NCI-H1105 treated with DMSO at 0.1 percent for 48 hours (cell line): ENCODE measurements at regions not wholly inside any gene's neighbourhood (a gene's known extent, or its start where the extent isn't known, plus 50 kb on each side); places are given as distances from the start of the nearest gene placed in this dataset.

Experiments
- DNase-seq: peaks from one replicate; lab custom pipeline; 2025; lab: John Stamatoyannopoulos, UW

DNA sequence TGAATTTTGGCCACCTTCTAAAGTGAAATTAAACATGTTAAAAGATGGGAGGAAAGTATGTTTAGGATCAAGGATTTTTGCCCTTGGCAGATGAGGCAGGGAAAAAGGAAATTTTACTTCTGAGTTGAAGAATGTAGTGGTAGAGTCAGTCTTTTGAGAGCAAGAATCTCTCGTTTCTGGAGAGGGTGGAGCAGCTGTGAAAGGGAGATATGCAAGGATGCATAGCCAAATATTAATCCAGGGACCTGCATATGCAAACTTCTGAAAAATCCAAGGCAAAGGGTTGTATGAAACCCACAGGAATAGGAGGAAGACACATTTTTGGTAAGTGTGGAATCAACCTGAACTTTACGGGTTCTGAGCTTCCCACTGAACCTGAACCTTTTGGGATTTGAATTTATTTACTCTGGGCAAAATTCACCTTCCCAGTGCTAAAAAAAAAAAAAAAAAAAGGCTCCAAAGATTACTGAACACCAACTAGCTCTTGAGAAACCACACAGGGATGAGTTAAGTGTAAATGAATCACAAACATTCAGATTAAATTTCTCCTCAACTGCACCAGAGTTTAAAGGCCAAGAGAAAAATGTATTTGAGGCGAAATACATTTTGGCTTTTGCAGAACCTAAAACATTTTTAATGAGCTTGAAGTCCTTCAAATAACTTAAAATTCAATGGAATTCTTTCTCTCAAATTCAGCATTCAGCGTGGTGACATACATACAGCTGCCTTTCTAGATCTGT, 187.1 kb upstream of the CDKN3 start:
- DNase-seq, result no peak

DNA sequence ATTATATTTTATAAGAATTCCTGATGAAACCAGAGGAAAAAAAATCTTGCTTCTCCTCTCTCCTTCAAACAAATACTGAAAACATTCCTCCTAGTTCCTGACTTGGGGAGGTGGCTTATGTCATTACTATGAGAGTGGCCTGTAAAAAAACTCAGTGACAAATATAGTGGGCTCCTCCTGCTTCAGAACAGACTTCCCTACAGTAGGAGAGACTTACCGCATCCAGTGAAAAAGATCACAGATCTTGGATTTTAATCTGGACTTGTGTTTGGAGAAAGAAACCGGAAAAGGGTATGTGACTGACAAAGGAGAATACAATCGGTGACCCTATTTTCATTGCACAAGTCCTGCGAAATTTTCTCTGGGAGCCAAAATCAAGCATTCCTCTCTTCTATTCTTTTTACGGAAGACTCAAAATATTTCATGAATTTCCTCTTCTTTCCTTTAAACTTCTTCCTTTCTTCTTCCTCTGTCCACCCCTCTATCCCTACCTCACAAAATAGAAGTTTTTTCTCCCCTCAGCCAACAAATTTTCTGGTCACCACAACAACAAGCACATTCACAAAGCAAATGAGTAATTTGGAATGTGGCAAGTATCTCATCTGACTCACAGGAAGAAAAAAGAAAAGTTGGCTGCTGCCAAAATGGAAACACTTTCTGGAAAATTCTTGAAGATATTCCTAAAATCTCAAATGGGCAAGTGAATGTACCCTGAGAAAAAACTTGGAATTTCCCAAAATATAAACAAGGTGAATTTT, 185.1 kb upstream of the CDKN3 start:
- DNase-seq, result no peak

DNA sequence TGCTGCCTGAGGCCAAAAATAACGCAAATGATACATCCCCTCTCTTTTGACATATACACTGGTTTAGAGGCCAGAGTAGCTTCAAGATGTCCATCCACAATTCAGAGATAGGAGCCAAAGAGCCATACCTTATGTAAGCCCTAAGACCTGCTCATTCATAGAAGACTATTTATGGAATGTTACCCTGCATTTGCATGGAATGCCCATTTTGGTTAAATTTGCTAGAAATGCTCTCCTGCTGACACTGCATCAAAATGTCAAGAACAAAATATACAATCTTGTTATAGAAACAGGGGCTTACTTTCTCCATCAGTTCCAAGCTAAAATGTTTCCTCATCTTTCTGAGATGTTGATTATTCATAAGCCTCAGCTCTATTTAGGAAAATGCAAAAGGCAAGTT, 183.3 kb upstream of the CDKN3 start:
- no peak for DNase-seq

DNA sequence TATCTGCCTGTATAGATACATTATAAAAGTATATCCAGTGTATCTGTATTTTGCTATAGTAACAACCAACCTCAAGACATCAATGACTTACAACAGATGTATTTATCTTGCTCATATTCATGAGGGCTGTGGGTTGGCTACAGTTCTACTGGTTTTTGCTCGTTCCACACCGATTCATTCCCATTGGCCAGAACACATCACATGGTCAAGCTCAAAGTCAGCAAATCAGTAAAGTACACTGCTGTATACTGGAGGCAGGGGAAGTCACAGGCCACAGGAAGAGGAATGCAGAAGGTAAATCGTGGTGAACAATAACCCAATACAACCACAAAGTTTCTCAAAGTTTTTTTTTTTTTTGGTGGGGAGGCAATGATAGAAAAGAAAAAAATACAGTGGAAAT, 180.0 kb upstream of the CDKN3 start:
- DNase-seq, result no peak

DNA sequence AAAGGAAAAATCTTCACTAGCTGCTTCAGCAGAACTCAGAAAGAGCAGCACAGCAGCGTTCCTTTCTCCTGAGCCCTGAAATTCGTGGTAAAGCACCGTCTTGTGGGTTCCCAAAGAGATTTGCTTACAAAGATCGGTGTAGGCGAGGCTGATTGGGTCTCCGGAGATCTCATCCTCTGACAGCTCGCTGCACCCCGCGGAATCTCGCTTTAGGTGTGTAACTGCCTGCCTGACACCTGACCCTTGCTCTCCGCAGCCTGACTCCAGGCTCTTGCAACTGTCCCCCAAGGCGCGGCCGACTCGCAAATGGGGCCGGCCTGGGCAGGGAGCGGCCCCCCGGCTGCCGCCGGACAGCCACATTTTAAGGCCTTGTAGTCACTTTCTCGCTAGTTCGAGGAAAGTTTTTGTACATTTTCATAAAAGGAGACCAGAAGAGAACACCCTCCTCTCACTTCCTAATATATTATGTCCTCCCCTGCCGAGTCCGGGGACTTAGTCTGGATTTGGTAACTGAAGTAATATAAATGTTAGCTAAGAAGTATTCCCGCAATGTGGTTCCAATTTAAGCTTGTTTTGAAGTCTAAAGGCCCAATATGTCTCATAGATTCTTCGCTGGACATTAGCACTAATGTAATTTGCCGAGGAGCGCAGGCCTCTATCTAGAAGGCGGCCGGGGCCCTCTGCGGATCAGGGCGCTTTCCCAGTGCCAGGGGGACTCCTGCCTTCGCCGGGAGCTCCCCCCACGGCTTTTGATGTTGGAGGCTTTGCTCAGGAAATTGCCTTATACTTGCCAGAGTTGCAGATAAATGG, 177.3 kb upstream of the CDKN3 start:
- DNase-seq, result no peak

DNA sequence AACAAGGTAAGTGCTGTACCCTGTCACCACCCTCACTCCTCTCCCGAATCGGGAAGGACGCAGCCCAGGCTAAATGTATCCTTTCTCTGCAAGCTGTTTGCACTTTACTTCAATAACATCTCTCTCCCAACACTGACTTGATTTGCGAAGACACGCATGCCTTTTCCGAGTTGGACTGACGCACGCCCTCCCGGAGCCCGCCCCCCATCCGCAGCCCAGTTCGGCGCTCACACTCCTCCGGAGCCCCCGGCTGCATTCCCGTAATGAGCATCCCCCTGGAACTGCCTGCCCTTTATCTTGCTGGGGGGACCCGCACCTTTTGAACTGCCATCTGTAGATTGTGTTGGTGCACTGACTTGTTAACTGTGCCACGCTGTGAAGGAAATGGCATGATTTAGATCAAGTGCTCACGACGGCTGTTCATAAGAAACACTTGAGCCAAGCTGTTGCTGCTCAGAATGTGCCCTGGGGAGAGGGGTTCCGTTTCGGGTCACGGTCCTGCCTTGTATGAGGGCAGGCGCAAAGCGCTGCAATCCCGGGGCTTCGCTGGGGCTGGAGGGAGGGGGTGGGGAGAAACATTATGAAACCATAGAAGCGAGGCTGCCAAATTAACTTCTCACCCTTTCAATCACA, 176.6 kb upstream of the CDKN3 start:
- no peak for DNase-seq

DNA sequence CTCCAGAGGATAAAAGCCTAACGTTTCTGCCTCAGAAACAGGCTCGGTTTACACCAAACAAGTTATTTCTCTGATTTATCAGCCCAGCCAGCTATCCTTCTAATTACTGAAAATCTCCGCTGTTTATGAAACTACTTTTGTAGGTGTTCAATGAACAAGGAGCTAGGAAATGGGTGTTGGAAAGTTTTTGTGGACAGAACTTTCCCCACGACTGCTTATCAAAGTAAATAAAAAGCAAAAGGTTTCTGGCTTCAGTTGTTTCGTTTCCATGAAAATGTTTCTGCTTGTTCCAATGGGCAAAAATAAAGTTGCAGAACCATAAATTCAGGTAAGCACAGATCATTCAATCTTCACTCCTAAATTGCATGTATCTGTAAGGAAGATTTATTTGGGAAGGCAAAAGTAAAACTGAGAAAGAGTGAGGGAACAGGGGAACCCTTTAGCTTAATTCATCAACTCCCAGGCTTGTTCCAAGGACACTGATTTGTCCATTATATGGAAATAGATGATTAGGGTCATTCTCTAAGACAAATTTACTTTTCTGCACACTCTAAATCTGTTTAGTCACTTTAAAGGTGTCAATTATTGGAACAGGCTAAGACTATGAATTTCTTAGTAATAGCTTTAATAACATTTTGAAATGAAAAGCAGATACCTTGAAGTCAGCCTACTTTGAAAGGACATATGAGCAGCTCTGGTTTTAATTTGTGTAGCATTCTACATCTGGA, 175.9 kb upstream of the CDKN3 start:
- DNase-seq, result no peak

DNA sequence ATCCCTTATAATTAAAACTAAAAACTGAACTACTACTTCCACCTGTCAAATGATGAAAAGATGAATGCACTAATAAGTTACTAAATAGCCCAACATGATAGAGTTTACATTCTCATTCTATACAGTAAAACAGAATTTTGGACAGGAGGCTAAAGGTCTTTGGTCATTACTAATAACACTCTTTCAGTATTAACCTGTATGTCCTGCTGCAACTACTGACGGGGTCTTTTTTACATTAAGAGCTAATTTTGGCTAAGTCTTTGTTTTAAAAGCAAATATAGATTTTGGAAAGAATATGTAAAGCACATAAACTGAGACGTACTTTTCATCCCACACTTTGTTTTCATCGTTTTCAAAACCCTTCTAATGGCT, 175.4 kb upstream of the CDKN3 start:
- no peak for DNase-seq

DNA sequence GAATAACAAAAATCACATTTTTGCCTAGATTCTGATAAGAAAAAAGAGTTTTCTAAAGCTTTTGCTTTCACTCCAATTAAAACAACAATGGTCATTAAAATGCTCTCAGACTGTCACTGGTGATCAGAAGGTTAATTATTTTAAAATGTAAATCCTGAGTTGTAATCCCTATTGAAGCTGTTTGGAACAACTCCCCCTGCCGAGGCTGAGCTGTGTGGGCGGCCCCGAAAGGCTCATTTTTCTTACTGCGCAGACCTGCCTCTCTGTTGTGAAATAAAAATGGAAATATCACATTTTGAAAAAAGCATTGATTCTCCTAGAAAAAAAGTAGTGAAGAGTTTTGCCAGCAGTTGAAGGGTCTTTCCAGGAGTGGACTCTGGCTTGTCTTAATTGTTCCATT, 174.8 kb upstream of the CDKN3 start:
- no peak for DNase-seq

DNA sequence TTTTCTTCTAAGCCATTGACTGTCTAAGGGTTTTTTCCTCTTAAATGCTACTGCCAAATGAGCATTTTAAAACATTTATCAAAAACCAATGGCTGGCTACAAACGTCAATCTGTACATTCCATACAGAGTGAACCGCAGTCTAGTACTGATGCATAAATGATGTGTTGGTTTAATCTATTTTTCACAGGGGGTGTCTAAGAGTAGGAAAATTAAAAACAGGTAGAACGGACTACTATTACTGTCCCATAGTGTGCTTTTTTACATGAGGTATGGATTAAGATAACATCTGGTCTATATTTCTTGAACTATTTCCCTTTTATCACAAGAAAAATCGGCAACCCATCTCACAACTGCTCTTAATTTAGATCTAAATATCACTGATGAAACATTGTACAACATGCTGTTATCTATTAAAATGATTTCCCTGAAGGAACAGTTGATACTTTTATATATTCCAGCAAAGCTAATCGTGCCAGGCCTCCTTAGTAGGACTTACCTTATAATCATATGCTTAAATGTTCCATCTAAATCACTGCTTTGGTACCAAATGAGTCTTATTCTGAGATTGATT, 172.9 kb upstream of the CDKN3 start:
- no peak for DNase-seq

DNA sequence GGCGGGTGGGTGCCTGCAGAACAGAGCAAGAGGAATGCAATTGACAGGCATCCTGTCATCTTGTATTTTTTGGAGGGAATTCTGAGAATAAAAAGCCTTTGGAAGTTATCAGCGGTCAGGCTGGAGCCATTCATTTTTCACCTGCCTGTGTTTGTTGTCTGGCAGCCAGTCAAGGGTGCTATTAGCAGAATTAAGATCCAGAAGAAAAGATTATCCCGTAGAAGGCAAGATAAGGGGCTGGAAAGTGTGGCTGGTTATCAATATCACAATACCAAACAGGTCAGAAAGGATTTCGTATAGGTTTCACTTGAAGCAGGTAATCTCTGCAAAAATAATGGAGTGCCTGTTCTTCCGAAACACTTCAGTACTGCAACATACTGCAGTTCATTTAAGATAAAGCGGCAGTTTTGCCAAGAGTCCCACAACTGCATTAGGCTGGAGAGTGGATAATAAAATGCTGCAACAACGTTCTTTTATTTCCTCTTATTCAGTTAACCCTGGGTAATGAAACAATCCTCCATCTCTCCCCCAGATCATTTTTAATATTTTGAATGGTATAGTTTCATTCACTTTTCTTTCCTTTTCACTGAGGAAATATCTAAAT, 171.2 kb upstream of the CDKN3 start:
- DNase-seq, result peak; percentile 98

DNA sequence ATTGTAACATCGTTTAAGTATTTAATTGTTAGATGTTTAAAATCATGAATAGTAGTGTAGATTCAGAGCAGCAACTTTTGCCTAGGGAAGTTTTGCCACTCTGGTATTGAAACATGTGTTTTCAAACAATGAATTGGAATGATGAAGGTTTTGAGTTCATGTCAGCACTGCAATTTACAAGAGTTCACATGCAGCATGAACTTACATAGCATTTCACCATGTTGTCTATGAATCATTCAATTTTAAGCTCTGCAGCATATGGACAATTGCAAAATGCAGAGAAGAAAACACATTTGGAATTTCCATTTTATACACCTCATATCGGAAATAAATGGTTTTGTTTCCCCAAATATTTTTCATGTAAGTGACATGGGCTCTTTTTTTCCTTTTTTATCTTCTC, 170.7 kb upstream of the CDKN3 start:
- DNase-seq, result no peak

DNA sequence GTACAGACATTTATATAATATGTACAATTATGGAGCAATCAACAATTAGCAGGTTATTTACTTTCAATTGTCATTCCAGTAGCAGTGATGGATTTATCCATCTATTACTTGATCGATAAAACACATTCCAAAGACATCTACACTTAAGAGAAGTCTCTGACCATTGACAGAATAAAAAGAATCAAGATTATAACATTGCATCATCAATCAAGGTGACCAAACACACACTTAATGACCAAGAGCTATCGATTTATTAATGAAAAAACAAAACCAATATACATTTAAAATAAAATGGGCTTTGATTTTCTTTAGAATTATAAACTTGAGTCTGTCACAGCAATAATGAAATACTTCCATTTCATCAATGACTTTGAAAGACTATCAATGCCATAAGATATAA, 170.2 kb upstream of the CDKN3 start:
- no peak for DNase-seq

DNA sequence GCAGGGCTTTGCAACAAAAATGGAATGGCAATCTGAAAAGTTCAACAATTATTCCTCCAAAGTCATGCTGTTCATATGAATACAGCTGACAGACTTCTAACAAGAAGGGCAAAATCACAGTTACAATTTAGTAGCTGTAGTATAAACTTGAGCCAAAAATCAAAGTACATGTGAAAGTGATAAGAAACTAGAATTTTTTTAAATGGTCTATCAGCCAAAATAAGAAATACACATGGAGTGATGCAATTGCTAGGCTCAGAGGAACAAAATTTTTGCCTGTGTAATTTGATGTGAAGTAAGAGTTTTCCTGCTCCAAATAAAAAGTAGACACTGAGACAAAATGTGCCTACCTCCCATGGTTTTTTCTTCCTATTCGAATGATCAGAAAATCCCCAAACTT, 167.7 kb upstream of the CDKN3 start:
- DNase-seq, result no peak

DNA sequence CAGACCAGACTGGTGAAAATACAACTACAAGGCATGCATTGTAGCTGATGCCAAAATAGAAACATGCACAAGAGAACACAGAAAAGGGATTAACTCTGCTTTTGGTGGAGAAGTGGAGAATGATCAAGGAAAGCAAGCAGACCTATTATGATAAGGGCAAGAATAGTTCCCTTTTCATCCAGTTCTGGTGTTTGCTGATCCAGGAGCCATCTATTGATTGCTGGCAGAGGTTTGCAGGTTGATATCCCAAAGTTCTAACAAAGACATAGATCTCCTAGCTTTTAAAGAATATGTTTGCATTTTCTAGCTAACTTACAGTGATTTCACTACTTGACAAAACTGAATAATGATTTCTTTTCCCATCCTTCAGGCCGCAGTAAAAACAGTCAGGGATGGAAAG, 166.2 kb upstream of the CDKN3 start:
- DNase-seq, result no peak

DNA sequence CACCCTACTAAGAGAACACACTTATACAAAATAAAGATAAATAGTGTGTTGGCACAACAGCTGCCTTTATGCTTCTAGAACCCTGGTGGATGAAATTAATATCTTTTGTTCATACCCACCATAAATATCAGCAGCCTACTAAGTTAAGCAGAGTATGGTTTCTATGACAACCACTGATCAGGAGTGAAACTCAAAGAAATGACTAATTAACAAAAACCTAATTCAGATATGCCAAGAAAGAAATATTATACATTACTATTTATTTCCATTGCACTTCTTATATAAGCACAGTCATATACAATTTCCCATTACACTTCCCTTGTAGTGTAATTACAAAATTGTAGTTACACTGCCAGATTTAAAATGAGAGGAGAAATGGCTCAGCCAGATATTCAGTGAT, 164.1 kb upstream of the CDKN3 start:
- no peak for DNase-seq

DNA sequence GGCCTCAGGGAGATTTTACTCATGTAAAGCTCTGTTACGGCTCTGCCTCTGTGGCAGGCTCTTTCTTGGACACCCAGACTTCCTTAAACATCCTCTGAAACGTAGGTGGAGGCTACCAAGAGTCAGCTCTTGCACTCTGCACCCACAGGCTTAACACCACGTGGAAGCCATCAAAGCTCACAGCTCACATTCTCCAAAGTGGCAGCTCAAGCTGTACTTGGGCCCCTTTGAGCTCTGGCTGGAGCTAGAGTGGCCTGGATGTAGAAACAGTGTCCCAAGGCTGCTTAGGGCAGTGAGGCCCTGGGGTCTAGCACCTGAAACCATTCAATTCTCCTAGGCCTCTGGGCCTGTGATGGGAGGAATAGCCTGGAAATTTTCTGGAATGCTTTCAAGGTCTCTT, 155.3 kb upstream of the CDKN3 start:
- no peak for DNase-seq

DNA sequence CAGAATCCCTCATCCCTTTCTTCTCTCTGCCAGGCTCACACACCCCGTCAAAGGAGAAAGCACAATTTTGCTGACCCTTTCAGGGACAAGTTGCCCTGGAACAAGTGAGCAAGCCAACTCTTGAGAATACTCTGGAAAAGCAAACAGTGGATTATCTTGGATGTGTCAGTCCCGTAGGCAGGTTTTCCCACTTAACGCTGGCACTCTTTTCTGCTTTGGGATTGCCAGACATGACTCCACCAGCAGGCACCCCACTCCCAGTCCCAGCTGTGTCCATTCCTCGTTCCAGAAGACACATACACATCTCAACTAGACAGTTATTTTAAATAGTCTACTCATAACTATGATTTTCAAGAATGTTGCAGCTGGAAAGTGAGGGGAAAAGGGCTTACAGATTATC, 145.5 kb upstream of the CDKN3 start:
- DNase-seq, result no peak

DNA sequence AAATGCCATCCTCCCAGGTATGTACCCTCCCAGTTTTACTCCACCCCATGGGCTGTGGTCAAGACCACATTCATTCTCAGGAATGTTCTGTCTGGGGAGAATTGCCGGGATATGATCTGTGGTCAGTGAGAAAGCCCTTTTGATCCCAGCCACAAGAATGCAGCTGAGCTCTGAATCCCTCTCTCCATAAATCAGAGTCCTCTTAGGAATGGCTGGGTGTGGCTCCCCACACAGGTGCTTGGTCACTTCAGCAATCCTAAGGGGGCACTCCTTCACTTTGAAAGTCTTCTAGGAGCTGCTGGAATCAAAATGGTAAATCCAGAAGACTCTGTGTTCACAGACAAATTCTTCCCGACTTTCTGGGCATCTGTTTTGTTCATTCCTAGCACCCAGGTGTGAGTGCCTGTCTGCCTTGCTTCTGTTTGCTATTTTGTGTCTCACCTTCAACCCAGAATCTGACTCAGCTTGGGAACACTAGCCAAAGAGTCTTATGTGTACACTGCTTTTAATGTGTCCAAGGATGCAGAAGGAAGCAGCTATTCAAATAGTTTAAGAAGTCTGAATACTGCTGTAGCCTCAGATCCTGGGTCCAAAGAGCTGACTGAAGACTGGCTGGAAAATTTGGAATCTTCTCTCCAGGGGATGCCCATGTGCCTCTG, 144.6 kb upstream of the CDKN3 start:
- no peak for DNase-seq

DNA sequence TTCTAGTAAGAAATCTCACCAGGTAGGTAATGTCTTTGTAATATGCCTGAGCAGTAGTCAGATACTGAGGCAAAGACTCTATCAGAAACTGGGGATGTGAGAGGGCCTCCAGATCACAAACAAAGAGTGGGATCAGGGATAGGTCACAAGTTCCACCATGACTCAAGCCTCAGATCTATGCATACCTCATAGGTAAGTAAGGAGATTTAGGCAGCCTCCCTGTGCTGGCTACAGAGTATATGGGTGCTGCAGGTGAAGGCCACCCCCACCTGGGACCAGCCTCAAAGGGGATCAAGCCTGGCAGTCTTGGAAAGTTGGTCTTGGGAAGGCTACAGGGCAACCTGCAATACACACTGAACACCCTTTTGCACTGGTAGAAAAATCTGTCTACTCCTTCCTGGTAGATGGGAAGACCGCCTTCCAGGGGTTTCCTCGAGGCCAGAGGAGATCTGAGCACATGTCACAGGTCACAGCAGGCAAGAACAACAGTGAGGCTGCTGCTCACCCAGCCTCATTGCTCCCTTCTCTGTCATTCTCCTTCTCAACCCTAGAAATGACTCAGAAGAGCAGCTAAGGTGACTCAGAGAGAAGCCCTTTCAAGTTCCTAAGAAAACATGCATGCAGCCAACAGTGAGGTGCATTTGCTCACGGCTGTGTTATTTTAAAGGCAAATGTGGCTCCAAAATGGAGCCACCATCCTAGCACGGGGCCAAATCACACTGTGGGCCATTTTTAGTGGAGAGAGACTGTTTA, 143.4 kb upstream of the CDKN3 start:
- no peak for DNase-seq
